GM12878 (cell line): ENCODE measurements at regions not wholly inside any gene's neighbourhood (a gene's known extent, or its start where the extent isn't known, plus 50 kb on each side); places are given as distances from the start of the nearest gene placed in this dataset.

Source experiments
- ATAC-seq: fragments of 200-7000 bp; cut with Tn5 transposase; 3 replicates; pipeline ENCODE4 v1.9.1; 2020; ENCODE audit warnings: mild to moderate bottlenecking, moderate library complexity
- BruUV-seq: library from RNA; stranded (reverse); fragments of 400-500 nt; replicated peaks from 2 replicates; lab custom pipeline; 2021; lab: Mats Ljungman, UMichigan
- CTCF ChIA-PET: fragments of 300-600 bp; sonication (Branson Sonifier 250); formaldehyde crosslinking; extraction: SDS; loops from one replicate; lab custom pipeline; 2021; ENCODE audit warnings: inconsistent platforms; lab: Yijun Ruan, JAX
- POLR2A ChIA-PET: fragments of 350-600 bp; formaldehyde crosslinking; extraction: SDS; loops from one replicate; lab custom pipeline; 2021; ENCODE audit warnings: inconsistent platforms; lab: Charles Lee
- RAD21 ChIA-PET: fragments of 300-600 bp; sonication (Branson Sonifier 250); formaldehyde crosslinking; loops from one replicate; lab custom pipeline; 2023; ENCODE audit warnings: antibody characterized with exemption; ENCODE audit not compliant: unreplicated experiment; lab: Charles Lee
- SMC1A ChIA-PET: fragments of 300-600 bp; sonication (Branson Sonifier 250); formaldehyde crosslinking; loops from one replicate; lab custom pipeline; 2023; ENCODE audit not compliant: unreplicated experiment, uncharacterized antibody; lab: Charles Lee
- DNase-seq: peaks from one replicate; pipeline ENCODE4 v3.0.0-alpha.2; 2011; ENCODE audit warnings: low read depth, low spot score
- FAIRE-seq: peaks from 3 replicates; lab custom pipeline; 2011; peaks lifted over from hg19 to GRCh38; lab: Jason Lieb, UNC
- H2AFZ ChIP-seq: 2 replicates; pipeline ENCODE4 v1.6.0; 2011; ENCODE audit warnings: low read depth, low read length, control low read depth; ENCODE audit not compliant: control insufficient read depth
- H3K27ac ChIP-seq: 2 replicates; pipeline ENCODE4 v1.5.1; 2011; ENCODE audit warnings: control low read depth; ENCODE audit not compliant: control insufficient read depth, insufficient read depth
- H3K27me3 ChIP-seq, 2 experiments: replicated peaks in 1 of 2; 2 replicates each; pipeline versions ENCODE4 v1.6.0 to v1.6.1; 2011; ENCODE audit warnings: low read length in 1 of 2; ENCODE audit not compliant: control insufficient read depth in 2 of 2, insufficient read depth in 2 of 2
- H3K36me3 ChIP-seq, 2 experiments: 2 replicates each; pipeline ENCODE4 v1.5.1; 2011; ENCODE audit warnings: low read length in 1 of 2; ENCODE audit not compliant: control insufficient read depth in 2 of 2, insufficient read depth in 2 of 2
- H3K4me1 ChIP-seq: 2 replicates; pipeline ENCODE4 v1.6.1; 2011; ENCODE audit warnings: mild to moderate bottlenecking, low read length, moderate library complexity, mixed read lengths; ENCODE audit not compliant: control insufficient read depth, insufficient read depth
- H3K4me2 ChIP-seq: 2 replicates; pipeline ENCODE4 v1.6.0; 2011; ENCODE audit warnings: control low read depth; ENCODE audit not compliant: control insufficient read depth, insufficient read depth
- H3K4me3 ChIP-seq: fragments of 200-600 bp; sonication (generic); 2 replicates; pipeline ENCODE4 v1.5.1; 2016
- H3K79me2 ChIP-seq: 2 replicates; pipeline ENCODE4 v1.6.0; 2011; ENCODE audit warnings: low read length; ENCODE audit not compliant: control insufficient read depth, insufficient read depth
- H3K9ac ChIP-seq: 2 replicates; pipeline ENCODE4 v1.8.0; 2011; ENCODE audit warnings: low read length, control low read depth, mixed read lengths; ENCODE audit not compliant: control insufficient read depth, insufficient read depth
- H3K9me3 ChIP-seq: replicated peaks from 3 replicates; pipeline ENCODE4 v1.5.1; 2011; ENCODE audit warnings: mild to moderate bottlenecking, low read length; ENCODE audit not compliant: control insufficient read depth, insufficient read depth
- H4K20me1 ChIP-seq: 2 replicates; pipeline ENCODE4 v1.6.0; 2011; ENCODE audit not compliant: control insufficient read depth, insufficient read depth
- WGBS: methylation state at CpG from one replicate; pipeline ENCODE4 v1.1.6; 2016; ENCODE audit warnings: low lambda C conversion rate; ENCODE audit not compliant: insufficient replicate concordance, insufficient coverage; ENCODE audit errors: missing lambda C conversion rate; 5-methylcytosine and 5-hydroxymethylcytosine counted together
- in situ Hi-C: fragments of 300-500 bp; cut with MboI; formaldehyde crosslinking; loops from 9 replicates; pipeline ENCODE4 v1.14.3; 2018; ENCODE audit warnings: mixed read lengths
- intact Hi-C: fragments of 100-400 bp; cut with micrococcal nuclease; formaldehyde crosslinking; loops from one replicate; pipeline ENCODE4 v1.14.2; 2022; ENCODE audit not compliant: unreplicated experiment
- TF ChIP-seq, protein P1 (sequence below): fragments of 450-650 bp; formaldehyde crosslinking; IDR thresholded peaks from 2 replicates; pipeline ENCODE4 v1.4.0; 2020; ENCODE audit warnings: mild to moderate bottlenecking, moderate library complexity
- TF ChIP-seq, protein P2 (sequence below): fragments of 450-650 bp; conservative IDR thresholded peaks from 2 replicates; pipeline ENCODE4 v1.6.1; 2017; ENCODE audit warnings: mild to moderate bottlenecking, moderate library complexity
- TF ChIP-seq, protein P3 (sequence below): fragments of 450-650 bp; IDR thresholded peaks from 2 replicates; pipeline ENCODE4 v1.6.1; 2018; ENCODE audit warnings: borderline replicate concordance, mild to moderate bottlenecking; ENCODE audit not compliant: partially characterized antibody

GRCh38 chr1:208557046-208557722, 313.0 kb upstream of the PLXNA2 start (continued):
- TF ChIP-seq, protein P1, sequence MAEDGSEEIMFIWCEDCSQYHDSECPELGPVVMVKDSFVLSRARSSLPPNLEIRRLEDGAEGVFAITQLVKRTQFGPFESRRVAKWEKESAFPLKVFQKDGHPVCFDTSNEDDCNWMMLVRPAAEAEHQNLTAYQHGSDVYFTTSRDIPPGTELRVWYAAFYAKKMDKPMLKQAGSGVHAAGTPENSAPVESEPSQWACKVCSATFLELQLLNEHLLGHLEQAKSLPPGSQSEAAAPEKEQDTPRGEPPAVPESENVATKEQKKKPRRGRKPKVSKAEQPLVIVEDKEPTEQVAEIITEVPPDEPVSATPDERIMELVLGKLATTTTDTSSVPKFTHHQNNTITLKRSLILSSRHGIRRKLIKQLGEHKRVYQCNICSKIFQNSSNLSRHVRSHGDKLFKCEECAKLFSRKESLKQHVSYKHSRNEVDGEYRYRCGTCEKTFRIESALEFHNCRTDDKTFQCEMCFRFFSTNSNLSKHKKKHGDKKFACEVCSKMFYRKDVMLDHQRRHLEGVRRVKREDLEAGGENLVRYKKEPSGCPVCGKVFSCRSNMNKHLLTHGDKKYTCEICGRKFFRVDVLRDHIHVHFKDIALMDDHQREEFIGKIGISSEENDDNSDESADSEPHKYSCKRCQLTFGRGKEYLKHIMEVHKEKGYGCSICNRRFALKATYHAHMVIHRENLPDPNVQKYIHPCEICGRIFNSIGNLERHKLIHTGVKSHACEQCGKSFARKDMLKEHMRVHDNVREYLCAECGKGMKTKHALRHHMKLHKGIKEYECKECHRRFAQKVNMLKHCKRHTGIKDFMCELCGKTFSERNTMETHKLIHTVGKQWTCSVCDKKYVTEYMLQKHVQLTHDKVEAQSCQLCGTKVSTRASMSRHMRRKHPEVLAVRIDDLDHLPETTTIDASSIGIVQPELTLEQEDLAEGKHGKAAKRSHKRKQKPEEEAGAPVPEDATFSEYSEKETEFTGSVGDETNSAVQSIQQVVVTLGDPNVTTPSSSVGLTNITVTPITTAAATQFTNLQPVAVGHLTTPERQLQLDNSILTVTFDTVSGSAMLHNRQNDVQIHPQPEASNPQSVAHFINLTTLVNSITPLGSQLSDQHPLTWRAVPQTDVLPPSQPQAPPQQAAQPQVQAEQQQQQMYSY (CRISPR knock-in tag), result no peak
- TF ChIP-seq, protein P2, sequence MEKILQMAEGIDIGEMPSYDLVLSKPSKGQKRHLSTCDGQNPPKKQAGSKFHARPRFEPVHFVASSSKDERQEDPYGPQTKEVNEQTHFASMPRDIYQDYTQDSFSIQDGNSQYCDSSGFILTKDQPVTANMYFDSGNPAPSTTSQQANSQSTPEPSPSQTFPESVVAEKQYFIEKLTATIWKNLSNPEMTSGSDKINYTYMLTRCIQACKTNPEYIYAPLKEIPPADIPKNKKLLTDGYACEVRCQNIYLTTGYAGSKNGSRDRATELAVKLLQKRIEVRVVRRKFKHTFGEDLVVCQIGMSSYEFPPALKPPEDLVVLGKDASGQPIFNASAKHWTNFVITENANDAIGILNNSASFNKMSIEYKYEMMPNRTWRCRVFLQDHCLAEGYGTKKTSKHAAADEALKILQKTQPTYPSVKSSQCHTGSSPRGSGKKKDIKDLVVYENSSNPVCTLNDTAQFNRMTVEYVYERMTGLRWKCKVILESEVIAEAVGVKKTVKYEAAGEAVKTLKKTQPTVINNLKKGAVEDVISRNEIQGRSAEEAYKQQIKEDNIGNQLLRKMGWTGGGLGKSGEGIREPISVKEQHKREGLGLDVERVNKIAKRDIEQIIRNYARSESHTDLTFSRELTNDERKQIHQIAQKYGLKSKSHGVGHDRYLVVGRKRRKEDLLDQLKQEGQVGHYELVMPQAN, result no peak

DNA sequence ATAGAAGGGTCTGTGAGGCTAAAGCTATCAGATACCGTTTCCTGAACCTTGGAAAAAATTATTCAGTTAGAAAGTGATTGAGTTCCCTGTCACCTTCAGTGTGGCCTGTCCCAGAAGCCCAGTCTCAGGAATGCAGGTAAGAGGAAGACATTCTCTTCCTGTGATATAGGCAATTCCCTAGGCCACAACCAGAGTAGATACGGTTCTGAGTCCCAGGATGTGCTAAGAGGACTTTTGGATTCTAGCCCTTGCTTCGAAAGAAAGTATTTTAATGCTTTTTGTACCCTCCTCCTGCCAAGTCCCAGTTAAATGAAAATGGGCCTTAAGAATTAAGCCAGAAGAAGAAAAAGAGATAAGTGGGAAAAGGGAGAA, 313.5 kb upstream of the PLXNA2 start:
- intact Hi-C loops, result no loop called here
- 25% methylated on average over 3 of the region's 3 CpGs for WGBS
- H4K20me1 ChIP-seq, result no peaks in the 10 kb centered on the region
- no peaks in the 10 kb centered on the region; the same call in 2 of the 3 replicates for H3K9me3 ChIP-seq
- H3K27ac ChIP-seq, result no peak overlapping the region
- BruUV-seq, result no TSS peak
- ATAC-seq (no peak), FAIRE-seq (no peak), DNase-seq (no peak)
- peaks cover 0 to 4% of the 10 kb centered on the region in 2 experiments; a peak in 1 of 4 replicates for H3K27me3 ChIP-seq
- RAD21 ChIA-PET, result no interaction called here
- SMC1A ChIA-PET, result no interaction called here
- H3K9ac ChIP-seq, result no peak overlapping the region
- H3K79me2 ChIP-seq, result no peaks in the 10 kb centered on the region
- H3K4me2 ChIP-seq, result no peak overlapping the region
- POLR2A ChIA-PET, result no interaction called here
- H3K4me3 ChIP-seq, result no peak overlapping the region
- no peaks in the 10 kb centered on the region for H3K4me1 ChIP-seq
- in situ Hi-C loops, result no loop called here
- TF ChIP-seq, protein P3, sequence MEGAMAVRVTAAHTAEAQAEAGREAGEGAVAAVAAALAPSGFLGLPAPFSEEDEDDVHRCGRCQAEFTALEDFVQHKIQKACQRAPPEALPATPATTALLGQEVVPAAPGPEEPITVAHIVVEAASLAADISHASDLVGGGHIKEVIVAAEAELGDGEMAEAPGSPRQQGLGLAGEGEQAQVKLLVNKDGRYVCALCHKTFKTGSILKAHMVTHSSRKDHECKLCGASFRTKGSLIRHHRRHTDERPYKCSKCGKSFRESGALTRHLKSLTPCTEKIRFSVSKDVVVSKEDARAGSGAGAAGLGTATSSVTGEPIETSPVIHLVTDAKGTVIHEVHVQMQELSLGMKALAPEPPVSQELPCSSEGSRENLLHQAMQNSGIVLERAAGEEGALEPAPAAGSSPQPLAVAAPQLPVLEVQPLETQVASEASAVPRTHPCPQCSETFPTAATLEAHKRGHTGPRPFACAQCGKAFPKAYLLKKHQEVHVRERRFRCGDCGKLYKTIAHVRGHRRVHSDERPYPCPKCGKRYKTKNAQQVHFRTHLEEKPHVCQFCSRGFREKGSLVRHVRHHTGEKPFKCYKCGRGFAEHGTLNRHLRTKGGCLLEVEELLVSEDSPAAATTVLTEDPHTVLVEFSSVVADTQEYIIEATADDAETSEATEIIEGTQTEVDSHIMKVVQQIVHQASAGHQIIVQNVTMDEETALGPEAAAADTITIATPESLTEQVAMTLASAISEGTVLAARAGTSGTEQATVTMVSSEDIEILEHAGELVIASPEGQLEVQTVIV, result no peak
- CTCF ChIA-PET, result no interaction called here
- no peaks in the 10 kb centered on the region for H3K36me3 ChIP-seq
- no peak overlapping the region for H2AFZ ChIP-seq
